HG03139 (cell line): ENCODE measurements at regions not wholly inside any gene's neighbourhood (a gene's known extent, or its start where the extent isn't known, plus 50 kb on each side); places are given as distances from the start of the nearest gene placed in this dataset.

ENCODE experiments used
- ATAC-seq: cut with Tn5 transposase; IDR thresholded peaks from one replicate; pipeline ENCODE4 v1.9.1; 2021; ENCODE audit not compliant: unreplicated experiment

- no peak for ATAC-seq
These were observed 166.7 kb downstream of the CDH26 start for GRCh38 chr20:60124776-60125381.

GRCh38 chr20:60125513-60125912 is 167.3 kb downstream of the CDH26 start:
- ATAC-seq: no peak

GRCh38 chr20:60126975-60127374 is 168.8 kb downstream of the CDH26 start:
- no peak for ATAC-seq

GRCh38 chr20:60131375-60131774 is 173.2 kb downstream of the CDH26 start:
- no peak for ATAC-seq

- no peak for ATAC-seq
These were observed 174.1 kb downstream of the CDH26 start for GRCh38 chr20:60132162-60132826.

- ATAC-seq: no peak
These were observed 174.8 kb downstream of the CDH26 start for GRCh38 chr20:60132827-60133670.

- no peak for ATAC-seq
These were observed 177.1 kb downstream of the CDH26 start for GRCh38 chr20:60135276-60135675.

- no peak for ATAC-seq
These were observed 178.6 kb downstream of the CDH26 start for GRCh38 chr20:60136645-60137401.

GRCh38 chr20:60137657-60138245 is 179.5 kb downstream of the CDH26 start:
- ATAC-seq: no peak

GRCh38 chr20:60138256-60139220 is 180.3 kb downstream of the CDH26 start:
- ATAC-seq: no peak

GRCh38 chr20:60139663-60140446 is 181.6 kb downstream of the CDH26 start:
- ATAC-seq: no peak

- no peak for ATAC-seq
These were observed 184.4 kb downstream of the CDH26 start for GRCh38 chr20:60142587-60142986.

- ATAC-seq: no peak
These were observed 185.1 kb downstream of the CDH26 start for GRCh38 chr20:60143261-60143842.

- ATAC-seq: no peak
These were observed 186.2 kb downstream of the CDH26 start for GRCh38 chr20:60144404-60144803.

GRCh38 chr20:60144974-60145527 is 186.8 kb downstream of the CDH26 start:
- no peak for ATAC-seq

GRCh38 chr20:60147004-60147403 is 188.8 kb downstream of the CDH26 start:
- ATAC-seq: no peak

- ATAC-seq: no peak
These were observed 190.7 kb downstream of the CDH26 start for GRCh38 chr20:60148885-60149284.

GRCh38 chr20:60152792-60153191 is 194.6 kb downstream of the CDH26 start:
- ATAC-seq: no peak
